Keratinocyte (primary cell): ENCODE measurements at regions not wholly inside any gene's neighbourhood (a gene's known extent, or its start where the extent isn't known, plus 50 kb on each side); places are given as distances from the start of the nearest gene placed in this dataset.

ENCODE experiments used
- DNase-seq: peaks from one replicate; pipeline ENCODE4 v3.0.0-alpha.2; 2011; ENCODE audit warnings: low read depth, missing footprints, low spot score
- FAIRE-seq: peaks from 2 replicates; lab custom pipeline; 2011; peaks lifted over from hg19 to GRCh38; lab: Jason Lieb, UNC
- H2AFZ ChIP-seq: 2 replicates; pipeline ENCODE4 v1.6.0; 2012; ENCODE audit warnings: low read length, control low read depth, inconsistent platforms; ENCODE audit not compliant: control insufficient read depth
- H3K27ac ChIP-seq: 2 replicates; pipeline ENCODE4 v1.5.1; 2011; ENCODE audit warnings: low read length; ENCODE audit not compliant: control insufficient read depth, insufficient read depth
- H3K27me3 ChIP-seq: 3 replicates; pipeline ENCODE4 v1.6.0; 2011; ENCODE audit warnings: low read length; ENCODE audit not compliant: control insufficient read depth, insufficient read depth; ENCODE audit errors: extremely low read depth
- H3K36me3 ChIP-seq, 2 experiments: 2 replicates in 1 of 2; 3 replicates in 1 of 2; pipeline ENCODE4 v1.5.1; 2011; ENCODE audit warnings: low read length in 2 of 2, mild to moderate bottlenecking in 1 of 2; ENCODE audit not compliant: control insufficient read depth in 2 of 2, insufficient read depth in 2 of 2; ENCODE audit errors: extremely low read depth in 1 of 2
- H3K4me1 ChIP-seq: 3 replicates; pipeline ENCODE4 v1.5.1; 2011; ENCODE audit warnings: low read length; ENCODE audit not compliant: control insufficient read depth, insufficient read depth; ENCODE audit errors: extremely low read depth
- H3K4me2 ChIP-seq: 3 replicates; pipeline ENCODE4 v1.6.0; 2011; ENCODE audit warnings: low read depth, low read length; ENCODE audit not compliant: control insufficient read depth, insufficient read depth; ENCODE audit errors: extremely low read depth
- H3K4me3 ChIP-seq, 3 experiments: fragments of 200-600 bp in 1 of 3; sonication (generic) in 1 of 3; 2 replicates in 2 of 3; 3 replicates in 1 of 3; pipeline ENCODE4 v1.5.1; 2011 to 2016; ENCODE audit warnings: low read length in 3 of 3, mild to moderate bottlenecking in 3 of 3, control low read depth in 2 of 3, inconsistent platforms in 1 of 3, low read depth in 1 of 3, mixed read lengths in 1 of 3, mixed run types in 1 of 3, moderate library complexity in 1 of 3; ENCODE audit not compliant: control insufficient read depth in 2 of 3, insufficient read depth in 2 of 3; ENCODE audit errors: extremely low read depth in 1 of 3
- H3K79me2 ChIP-seq: 2 replicates; pipeline ENCODE4 v1.6.0; 2012; ENCODE audit warnings: low read length; ENCODE audit not compliant: control insufficient read depth, insufficient read depth
- H3K9ac ChIP-seq: 3 replicates; pipeline ENCODE4 v1.6.0; 2011; ENCODE audit warnings: low read length; ENCODE audit not compliant: control insufficient read depth, insufficient read depth; ENCODE audit errors: extremely low read depth
- H3K9me1 ChIP-seq: 3 replicates; pipeline ENCODE4 v1.6.0; 2011; ENCODE audit warnings: low read length; ENCODE audit not compliant: control insufficient read depth, insufficient read depth; ENCODE audit errors: extremely low read depth
- H3K9me3 ChIP-seq: 2 replicates; pipeline ENCODE4 v1.5.1; 2012; ENCODE audit warnings: low read depth, low read length; ENCODE audit not compliant: control insufficient read depth
- H4K20me1 ChIP-seq: 3 replicates; pipeline ENCODE4 v1.6.0; 2011; ENCODE audit warnings: low read length; ENCODE audit not compliant: control insufficient read depth, insufficient read depth; ENCODE audit errors: extremely low read depth
- EZH2 ChIP-seq: IDR thresholded peaks from one replicate; pipeline ENCODE4 v1.6.1; 2012; ENCODE audit warnings: inconsistent platforms, mild to moderate bottlenecking, low read length, moderate library complexity
- dilution Hi-C: fragments of 300-500 bp; cut with MboI; formaldehyde crosslinking; loops from one replicate; pipeline ENCODE4 v1.7.0; 2020; ENCODE audit warnings: low sequenced_read_pairs; ENCODE audit not compliant: extremely low pct_ligation_motif_present
- TF ChIP-seq, protein P1 (sequence below), 3 experiments: IDR thresholded peaks in 1 of 3; conservative IDR thresholded peaks in 1 of 3; optimal IDR thresholded peaks in 1 of 3; 2 replicates in 2 of 3; 3 replicates in 1 of 3; pipeline versions ENCODE3 to v1.5.1; 2011; ENCODE audit warnings: low read length in 3 of 3, mild to moderate bottlenecking in 3 of 3, moderate library complexity in 2 of 3, control low read depth in 1 of 3, inconsistent platforms in 1 of 3; ENCODE audit not compliant: insufficient read depth in 2 of 3; ENCODE audit errors: extremely low read depth in 1 of 3

DNA sequence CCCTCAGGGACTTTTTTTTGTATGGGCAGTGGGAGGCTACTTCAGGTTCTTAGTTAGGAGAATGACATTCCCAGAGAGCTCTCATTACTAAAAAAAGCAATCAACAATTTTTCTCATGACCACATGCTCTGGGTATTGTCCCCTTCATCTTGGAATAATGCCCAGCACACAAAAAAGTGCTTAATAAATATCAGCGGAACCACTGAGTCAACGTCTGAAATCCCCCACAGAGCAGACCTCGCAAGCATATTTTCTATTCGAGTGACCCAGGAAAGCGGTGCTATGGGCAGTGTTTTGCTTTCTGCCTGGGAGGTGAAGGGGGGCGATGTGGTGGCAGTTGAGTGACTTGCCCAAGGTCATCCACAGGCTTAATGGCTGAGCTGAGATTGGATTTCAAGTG lies 493.4 kb upstream of the ZMIZ1 start:
- H3K9me3 ChIP-seq, result no peaks in the 10 kb centered on the region
- no peak overlapping the region for H2AFZ ChIP-seq
- TF ChIP-seq, protein P1, sequence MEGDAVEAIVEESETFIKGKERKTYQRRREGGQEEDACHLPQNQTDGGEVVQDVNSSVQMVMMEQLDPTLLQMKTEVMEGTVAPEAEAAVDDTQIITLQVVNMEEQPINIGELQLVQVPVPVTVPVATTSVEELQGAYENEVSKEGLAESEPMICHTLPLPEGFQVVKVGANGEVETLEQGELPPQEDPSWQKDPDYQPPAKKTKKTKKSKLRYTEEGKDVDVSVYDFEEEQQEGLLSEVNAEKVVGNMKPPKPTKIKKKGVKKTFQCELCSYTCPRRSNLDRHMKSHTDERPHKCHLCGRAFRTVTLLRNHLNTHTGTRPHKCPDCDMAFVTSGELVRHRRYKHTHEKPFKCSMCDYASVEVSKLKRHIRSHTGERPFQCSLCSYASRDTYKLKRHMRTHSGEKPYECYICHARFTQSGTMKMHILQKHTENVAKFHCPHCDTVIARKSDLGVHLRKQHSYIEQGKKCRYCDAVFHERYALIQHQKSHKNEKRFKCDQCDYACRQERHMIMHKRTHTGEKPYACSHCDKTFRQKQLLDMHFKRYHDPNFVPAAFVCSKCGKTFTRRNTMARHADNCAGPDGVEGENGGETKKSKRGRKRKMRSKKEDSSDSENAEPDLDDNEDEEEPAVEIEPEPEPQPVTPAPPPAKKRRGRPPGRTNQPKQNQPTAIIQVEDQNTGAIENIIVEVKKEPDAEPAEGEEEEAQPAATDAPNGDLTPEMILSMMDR (optimal IDR thresholded peaks at IDR 0.05 in 1 of 3, IDR thresholded peaks at IDR 0.05 in 1 of 3, conservative IDR thresholded peaks at IDR 0.05 in 1 of 3; ENCODE audit: extremely low read depth in 1 of 3, insufficient read depth in 2 of 3, low read length in 3 of 3), result no peak
- TF ChIP-seq EZH2, result no peak
- H3K36me3 ChIP-seq, result no peaks in the 10 kb centered on the region
- H3K9me1 ChIP-seq, result no peaks in the 10 kb centered on the region
- H3K27ac ChIP-seq, result no peak overlapping the region
- H3K4me3 ChIP-seq, result no peak overlapping the region
- dilution Hi-C loops, result no loop called here
- H3K27me3 ChIP-seq, result no peaks in the 10 kb centered on the region
- no peaks in the 10 kb centered on the region for H4K20me1 ChIP-seq
- DNase-seq (no peak), FAIRE-seq (no peak)
- H3K4me2 ChIP-seq, result no peak overlapping the region
- H3K4me1 ChIP-seq, result no peaks in the 10 kb centered on the region
- H3K79me2 ChIP-seq, result no peaks in the 10 kb centered on the region
- no peak overlapping the region for H3K9ac ChIP-seq

DNA sequence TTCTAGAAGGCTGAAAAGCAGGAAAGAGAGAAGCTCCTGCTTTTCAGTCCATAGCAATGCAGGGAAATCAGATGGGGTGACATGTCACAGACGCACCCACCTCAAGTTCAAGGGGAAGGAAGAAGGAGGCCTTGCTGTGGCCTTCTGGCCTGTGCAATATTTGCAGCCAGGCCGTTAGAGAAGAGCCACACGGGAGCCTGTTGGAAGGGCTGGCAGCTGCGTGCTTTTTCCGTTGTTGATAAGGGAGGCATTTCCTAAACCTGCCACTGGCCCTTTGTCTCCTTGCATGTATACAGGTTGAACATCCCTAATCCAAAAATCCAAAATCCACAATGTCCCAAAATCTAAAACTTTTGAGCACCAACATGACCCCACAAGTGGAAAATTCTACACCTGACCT lies 492.5 kb upstream of the ZMIZ1 start:
- H3K79me2 ChIP-seq, result no peaks in the 10 kb centered on the region
- FAIRE-seq (no peak), DNase-seq (no peak)
- no peaks in the 10 kb centered on the region for H3K27me3 ChIP-seq
- no peak overlapping the region for H2AFZ ChIP-seq
- H3K9me3 ChIP-seq, result no peaks in the 10 kb centered on the region
- no peak overlapping the region for H3K4me2 ChIP-seq
- no peaks in the 10 kb centered on the region for H3K9me1 ChIP-seq
- no peak for TF ChIP-seq EZH2
- TF ChIP-seq, protein P1 (optimal IDR thresholded peaks at IDR 0.05 in 1 of 3, IDR thresholded peaks at IDR 0.05 in 1 of 3, conservative IDR thresholded peaks at IDR 0.05 in 1 of 3; ENCODE audit: extremely low read depth in 1 of 3, insufficient read depth in 2 of 3, low read length in 3 of 3), result no peak
- H3K4me3 ChIP-seq, result no peak overlapping the region
- H3K4me1 ChIP-seq, result no peaks in the 10 kb centered on the region
- dilution Hi-C loops, result no loop called here
- H4K20me1 ChIP-seq, result no peaks in the 10 kb centered on the region
- no peaks in the 10 kb centered on the region for H3K36me3 ChIP-seq
- H3K9ac ChIP-seq, result no peak overlapping the region
- H3K27ac ChIP-seq, result no peak overlapping the region
